GM19372 (cell line): ENCODE measurements at regions not wholly inside any gene's neighbourhood (a gene's known extent, or its start where the extent isn't known, plus 50 kb on each side); places are given as distances from the start of the nearest gene placed in this dataset.
"Not testable (repeated sequence)": the region's sequence is repeated elsewhere in the genome, so short reads cannot be mapped to it uniquely, and the experiment has no call there.

ENCODE experiments used
- ATAC-seq: cut with Tn5 transposase; IDR thresholded peaks from one replicate; pipeline ENCODE4 v1.9.1; 2021; ENCODE audit warnings: mild to moderate bottlenecking, low read depth, moderate library complexity; ENCODE audit not compliant: unreplicated experiment

GRCh38 chr1:4164965-4165364 is 264.9 kb upstream of the C1orf174 start:
- ATAC-seq = no peak

GRCh38 chr1:4165686-4166300 is 265.7 kb upstream of the C1orf174 start:
- no peak for ATAC-seq

GRCh38 chr1:4166713-4167112 is 266.6 kb upstream of the C1orf174 start:
- ATAC-seq = no peak

GRCh38 chr1:4169991-4170390 is 269.9 kb upstream of the C1orf174 start:
- no peak for ATAC-seq

- no peak for ATAC-seq
Measured at GRCh38 chr1:4170548-4171340, 270.7 kb upstream of the C1orf174 start.

- ATAC-seq = no peak
Measured at GRCh38 chr1:4171480-4172450, 271.7 kb upstream of the C1orf174 start.

GRCh38 chr1:4172644-4173599 is 272.9 kb upstream of the C1orf174 start:
- no peak for ATAC-seq

- ATAC-seq = no peak
Measured at GRCh38 chr1:4173731-4174130, 273.7 kb upstream of the C1orf174 start.

- ATAC-seq = no peak
Measured at GRCh38 chr1:4174291-4175200, 274.5 kb upstream of the C1orf174 start.

- no peak for ATAC-seq
Measured at GRCh38 chr1:4175566-4176405, 275.7 kb upstream of the C1orf174 start.

- no peak for ATAC-seq
Measured at GRCh38 chr1:4176841-4177240, 276.8 kb upstream of the C1orf174 start.

- ATAC-seq = no peak
Measured at GRCh38 chr1:4177425-4178150, 277.5 kb upstream of the C1orf174 start.

GRCh38 chr1:4178501-4179113 is 278.5 kb upstream of the C1orf174 start:
- no peak for ATAC-seq

- no peak for ATAC-seq
Measured at GRCh38 chr1:4179914-4180735, 280.1 kb upstream of the C1orf174 start.

- not testable (repeated sequence) for ATAC-seq
Measured at GRCh38 chr1:4186486-4186885, 286.4 kb upstream of the C1orf174 start.

GRCh38 chr1:4203501-4203900 is 303.4 kb upstream of the C1orf174 start:
- no peak for ATAC-seq
